ENCODE measurements at regions not wholly inside any gene's neighbourhood (a gene's known extent, or its start where the extent isn't known, plus 50 kb on each side); places are given as distances from the start of the nearest gene placed in this dataset.

GRCh38 chr10:9160275-9160674, 1105.8 kb downstream of the GATA3 start:
- TF ChIP-seq, protein P1, sequence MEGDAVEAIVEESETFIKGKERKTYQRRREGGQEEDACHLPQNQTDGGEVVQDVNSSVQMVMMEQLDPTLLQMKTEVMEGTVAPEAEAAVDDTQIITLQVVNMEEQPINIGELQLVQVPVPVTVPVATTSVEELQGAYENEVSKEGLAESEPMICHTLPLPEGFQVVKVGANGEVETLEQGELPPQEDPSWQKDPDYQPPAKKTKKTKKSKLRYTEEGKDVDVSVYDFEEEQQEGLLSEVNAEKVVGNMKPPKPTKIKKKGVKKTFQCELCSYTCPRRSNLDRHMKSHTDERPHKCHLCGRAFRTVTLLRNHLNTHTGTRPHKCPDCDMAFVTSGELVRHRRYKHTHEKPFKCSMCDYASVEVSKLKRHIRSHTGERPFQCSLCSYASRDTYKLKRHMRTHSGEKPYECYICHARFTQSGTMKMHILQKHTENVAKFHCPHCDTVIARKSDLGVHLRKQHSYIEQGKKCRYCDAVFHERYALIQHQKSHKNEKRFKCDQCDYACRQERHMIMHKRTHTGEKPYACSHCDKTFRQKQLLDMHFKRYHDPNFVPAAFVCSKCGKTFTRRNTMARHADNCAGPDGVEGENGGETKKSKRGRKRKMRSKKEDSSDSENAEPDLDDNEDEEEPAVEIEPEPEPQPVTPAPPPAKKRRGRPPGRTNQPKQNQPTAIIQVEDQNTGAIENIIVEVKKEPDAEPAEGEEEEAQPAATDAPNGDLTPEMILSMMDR (IDR thresholded peaks at IDR 0.05; ENCODE audit: poor library complexity), result no peak
- no peak for TF ChIP-seq EZH2 (IDR thresholded peaks at IDR 0.05; ENCODE audit: borderline replicate concordance)
- no peak for TF ChIP-seq EZH2phosphoT487 (IDR thresholded peaks at IDR 0.05; ENCODE audit: low read depth, severe bottlenecking, unreplicated experiment)
